22Rv1 (cell line): ENCODE measurements at regions not wholly inside any gene's neighbourhood (a gene's known extent, or its start where the extent isn't known, plus 50 kb on each side); places are given as distances from the start of the nearest gene placed in this dataset.

ENCODE experiments used
- CTCF ChIP-seq: fragments of 450-650 bp; IDR thresholded peaks from 2 replicates; pipeline ENCODE4 v1.5.1; 2017; ENCODE audit warnings: mild to moderate bottlenecking
- ZFX ChIP-seq: fragments of 450-650 bp; IDR thresholded peaks from 2 replicates; pipeline ENCODE4 v1.6.1; 2017; ENCODE audit warnings: antibody characterized with exemption, borderline replicate concordance

GRCh38 chr2:10242998-10243925 is 59.4 kb upstream of the HPCAL1 start:
- TF ChIP-seq CTCF: no peak
- TF ChIP-seq ZFX: no peak
